ENCODE measurements at regions not wholly inside any gene's neighbourhood (a gene's known extent, or its start where the extent isn't known, plus 50 kb on each side); places are given as distances from the start of the nearest gene placed in this dataset.

GRCh38 chr2:129654331-129654730, 325.1 kb upstream of the RAB6C start:
- no peak for DNase-seq (ENCODE audit: low read depth)

- DNase-seq (ENCODE audit: low read depth) = no peak
Observed at GRCh38 chr2:129656081-129656598, 323.3 kb upstream of the RAB6C start.

- DNase-seq (ENCODE audit: low read depth) = no peak
Observed at GRCh38 chr2:129658430-129658829, 321.0 kb upstream of the RAB6C start.

- no peak for DNase-seq (ENCODE audit: low read depth)
Observed at GRCh38 chr2:129661935-129662334, 317.5 kb upstream of the RAB6C start.

GRCh38 chr2:129667577-129667976, 311.9 kb upstream of the RAB6C start:
- no peak for DNase-seq (ENCODE audit: low read depth)

- DNase-seq (ENCODE audit: low read depth) = no peak
Observed at GRCh38 chr2:129672521-129672920, 306.9 kb upstream of the RAB6C start.

GRCh38 chr2:129673234-129673633, 306.2 kb upstream of the RAB6C start:
- DNase-seq (ENCODE audit: low read depth) = no peak

- DNase-seq (ENCODE audit: low read depth) = no peak
Observed at GRCh38 chr2:129673847-129674711, 305.4 kb upstream of the RAB6C start.

- DNase-seq (ENCODE audit: low read depth) = no peak
Observed at GRCh38 chr2:129678751-129679150, 300.7 kb upstream of the RAB6C start.

GRCh38 chr2:129681788-129682187, 297.7 kb upstream of the RAB6C start:
- no peak for DNase-seq (ENCODE audit: low read depth)

- DNase-seq (ENCODE audit: low read depth) = no peak
Observed at GRCh38 chr2:129689653-129690448, 289.6 kb upstream of the RAB6C start.

GRCh38 chr2:129695496-129695895, 284.0 kb upstream of the RAB6C start:
- no peak for DNase-seq (ENCODE audit: low read depth)

GRCh38 chr2:129698593-129698992, 280.9 kb upstream of the RAB6C start:
- DNase-seq (ENCODE audit: low read depth) = no peak

GRCh38 chr2:129699781-129700573, 279.5 kb upstream of the RAB6C start:
- no peak for DNase-seq (ENCODE audit: low read depth)

- DNase-seq (ENCODE audit: low read depth) = no peak
Observed at GRCh38 chr2:129702416-129703176, 276.9 kb upstream of the RAB6C start.

- DNase-seq (ENCODE audit: low read depth) = no peak
Observed at GRCh38 chr2:129705085-129705484, 274.4 kb upstream of the RAB6C start.

GRCh38 chr2:129707800-129708199, 271.7 kb upstream of the RAB6C start:
- no peak for DNase-seq (ENCODE audit: low read depth)

GRCh38 chr2:129708221-129708967, 271.1 kb upstream of the RAB6C start:
- no peak for DNase-seq (ENCODE audit: low read depth)

- no peak for DNase-seq (ENCODE audit: low read depth)
Observed at GRCh38 chr2:129709001-129709955, 270.2 kb upstream of the RAB6C start.
